HG03571 (cell line): ENCODE measurements at regions not wholly inside any gene's neighbourhood (a gene's known extent, or its start where the extent isn't known, plus 50 kb on each side); places are given as distances from the start of the nearest gene placed in this dataset.
"Not testable (repeated sequence)": the region's sequence is repeated elsewhere in the genome, so short reads cannot be mapped to it uniquely, and the experiment has no call there.

Source experiments
- ATAC-seq: cut with Tn5 transposase; IDR thresholded peaks from one replicate; pipeline ENCODE4 v1.9.1; 2021; ENCODE audit not compliant: unreplicated experiment

- no peak for ATAC-seq
Measured at GRCh38 chrY:21033363-21033762, 277.5 kb downstream of the RPS4Y2 start.

DNA sequence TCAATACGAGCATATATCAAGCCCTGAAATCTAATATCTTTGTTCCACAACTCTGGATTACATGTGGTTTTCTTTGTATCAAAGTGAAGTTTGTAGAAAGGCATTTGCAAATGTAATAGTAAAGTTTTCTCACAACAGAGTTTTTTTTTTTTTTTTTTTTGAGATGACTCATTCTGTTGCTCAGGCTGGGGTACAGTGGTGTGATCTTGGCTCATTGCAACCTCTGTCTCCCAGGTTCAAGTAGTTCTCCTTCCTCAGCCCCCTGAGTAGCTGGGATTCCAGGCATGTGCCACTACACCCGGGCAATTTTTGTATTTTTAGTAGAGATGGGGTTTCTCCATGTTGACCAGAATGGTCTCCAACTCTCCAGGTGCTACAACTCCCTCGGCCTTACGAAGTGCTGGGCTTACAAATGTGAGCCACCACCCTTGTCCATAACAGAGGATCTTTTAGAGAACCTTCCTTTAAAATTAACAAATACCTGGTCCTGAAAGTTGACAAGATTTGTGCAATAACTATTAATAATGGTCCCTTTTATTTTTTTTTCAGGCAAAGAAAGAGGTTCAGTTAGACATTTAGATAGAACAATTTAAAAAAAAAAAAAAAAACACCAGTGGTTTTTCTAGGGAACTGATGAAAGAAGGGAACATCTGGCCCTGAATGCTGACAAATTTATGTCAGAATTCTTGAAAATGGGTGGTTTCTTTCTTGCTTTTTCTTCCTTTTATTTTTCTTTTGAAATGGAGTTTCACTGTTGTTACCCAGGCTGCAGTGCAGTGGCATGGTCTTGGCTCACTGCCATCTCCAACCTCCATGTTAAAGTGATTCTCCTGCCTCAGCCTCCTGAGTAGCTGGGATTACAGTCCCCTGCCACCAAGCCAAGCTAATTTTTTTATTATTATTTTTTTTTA lies 278.5 kb downstream of the RPS4Y2 start:
- no peak for ATAC-seq

GRCh38 chrY:21037398-21037797 lies 281.5 kb downstream of the RPS4Y2 start:
- ATAC-seq: not testable (repeated sequence)

DNA sequence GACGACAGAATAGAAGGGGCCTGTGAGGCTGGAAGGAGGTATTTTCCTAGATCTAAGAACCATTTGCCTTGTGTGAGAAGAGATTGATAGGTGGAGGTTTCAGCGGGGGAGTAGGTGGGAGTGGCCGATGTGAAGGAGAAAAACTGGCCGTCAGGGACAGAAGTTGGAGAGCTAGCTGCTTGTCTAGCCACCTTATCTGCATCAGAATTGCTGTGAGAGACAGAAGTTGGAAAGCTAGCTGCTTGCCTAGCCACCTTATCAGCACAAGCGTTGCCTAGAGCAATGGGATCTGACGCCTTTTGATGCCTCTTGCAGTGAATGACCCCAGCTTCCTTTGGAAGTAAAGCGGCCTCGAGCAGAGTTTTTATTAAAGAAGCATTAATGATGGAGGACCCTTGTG lies 283.9 kb downstream of the RPS4Y2 start:
- no peak for ATAC-seq

DNA sequence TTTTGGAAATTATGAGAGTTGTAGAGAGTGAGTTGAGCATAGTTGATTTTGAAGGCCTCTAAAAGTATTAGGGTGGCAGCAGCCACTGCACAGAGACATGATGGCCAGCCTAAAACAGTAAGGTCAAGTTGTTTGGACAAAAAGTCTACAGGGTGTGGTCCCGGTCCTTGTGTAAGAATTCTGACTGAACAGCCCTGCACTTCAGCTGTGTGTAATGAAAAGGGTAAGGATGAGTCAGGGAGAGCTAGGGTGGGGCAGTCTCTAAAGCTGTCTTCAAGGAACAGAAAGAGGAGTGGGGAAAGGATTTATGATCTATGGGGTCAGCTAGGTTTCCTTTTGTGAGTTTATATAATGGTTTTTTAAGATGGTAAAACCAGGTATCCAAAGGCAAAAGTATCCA lies 284.8 kb downstream of the RPS4Y2 start:
- not testable (repeated sequence) for ATAC-seq

DNA sequence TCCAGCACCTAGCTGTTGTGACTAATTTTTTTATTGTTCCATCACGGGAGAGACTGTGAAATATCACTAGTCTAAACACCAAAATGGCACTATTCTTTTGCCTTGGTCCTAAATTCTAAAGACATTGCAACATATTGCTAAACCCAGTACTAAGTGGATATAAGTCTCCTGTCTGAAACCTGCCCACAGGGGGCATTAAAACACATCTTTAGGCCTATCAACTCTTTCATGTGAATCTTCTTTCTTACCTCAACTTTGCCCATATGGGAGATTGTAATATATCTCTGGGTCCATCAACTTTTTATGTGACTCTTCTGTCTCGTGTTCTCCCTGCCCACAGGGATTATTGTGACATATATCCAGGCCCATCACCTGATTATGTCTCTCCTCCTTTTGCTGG lies 317.2 kb downstream of the RPS4Y2 start:
- no peak for ATAC-seq

GRCh38 chrY:21073641-21074260 lies 317.8 kb downstream of the RPS4Y2 start:
- no peak for ATAC-seq

DNA sequence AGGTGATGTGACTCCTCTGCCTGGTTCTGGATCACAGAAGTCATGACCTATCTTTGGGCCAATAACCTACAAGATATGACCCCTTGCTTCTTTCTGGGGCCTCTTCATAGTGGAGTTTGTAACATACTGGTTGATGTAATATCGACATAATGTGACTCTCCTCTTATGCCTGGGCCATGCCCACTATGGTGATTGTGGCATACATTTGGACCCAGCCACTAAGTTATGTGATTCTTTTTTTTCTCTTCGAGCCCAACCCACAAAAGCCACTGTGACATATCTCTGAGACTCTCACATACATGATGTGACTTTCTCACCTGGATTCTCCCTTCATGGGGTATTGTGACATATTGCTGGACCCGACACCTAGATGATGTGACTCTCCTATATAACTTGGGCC lies 319.8 kb downstream of the RPS4Y2 start:
- no peak for ATAC-seq

DNA sequence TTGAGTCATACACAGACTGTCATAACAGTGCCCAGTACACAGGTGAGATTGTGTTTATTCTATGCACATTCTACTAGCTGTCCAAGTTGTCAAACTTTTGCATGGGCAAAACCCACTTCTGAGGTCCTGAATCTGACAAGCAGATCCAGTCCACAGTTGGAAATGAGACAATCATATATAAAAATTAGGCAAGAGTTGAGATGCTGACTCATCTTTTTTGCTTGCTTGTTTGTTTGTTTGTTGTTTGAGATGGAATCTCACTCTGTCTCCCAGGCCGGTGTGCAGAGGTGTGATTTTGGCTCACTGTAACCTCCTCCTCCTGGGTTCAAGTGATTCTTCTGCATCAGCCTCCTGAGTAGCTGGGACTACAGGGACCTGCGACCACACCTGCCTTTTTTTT lies 323.8 kb downstream of the RPS4Y2 start:
- no peak for ATAC-seq

DNA sequence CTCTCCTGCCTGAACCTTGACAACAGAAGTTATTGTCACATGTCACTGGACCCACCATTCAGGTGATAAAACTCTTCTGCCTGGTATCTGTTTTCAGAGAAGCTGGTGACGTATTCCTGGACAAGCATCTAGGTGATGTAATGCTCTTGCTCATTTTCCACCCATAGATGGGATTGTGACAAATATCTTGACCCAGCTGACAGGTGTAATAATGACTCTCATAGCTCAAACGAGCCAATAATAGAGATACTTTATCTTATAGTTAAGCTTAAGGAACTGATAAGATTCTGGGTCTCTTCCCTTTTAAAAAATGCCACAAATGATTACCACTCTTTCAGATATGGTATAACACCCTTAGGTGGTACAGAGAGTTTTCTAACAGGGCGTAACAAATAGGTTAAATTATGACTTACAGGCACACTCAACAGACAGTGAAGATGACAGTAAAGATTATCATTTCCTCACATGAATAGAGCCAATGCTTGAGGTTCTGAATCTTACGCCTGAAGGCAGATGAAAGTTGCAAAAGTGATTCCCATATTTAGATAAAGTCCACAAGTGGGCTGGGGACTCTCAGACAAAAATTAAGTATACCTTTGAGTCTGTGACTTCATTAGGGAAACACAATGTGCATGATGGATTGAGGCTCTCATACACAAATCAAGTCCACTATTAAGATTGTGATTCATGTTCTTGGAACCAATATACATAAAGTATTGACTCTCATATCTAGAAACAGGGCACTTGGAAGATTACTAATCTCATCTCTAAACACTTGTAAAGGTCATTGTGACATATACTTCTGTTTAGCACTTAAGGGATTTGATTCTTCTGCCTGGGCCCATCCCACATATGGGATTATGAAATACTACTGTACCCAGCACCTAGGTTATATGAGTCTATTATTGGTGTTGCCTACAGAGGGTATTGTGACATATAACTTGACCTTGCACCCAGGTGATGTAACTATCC lies 326.0 kb downstream of the RPS4Y2 start:
- no peak for ATAC-seq

GRCh38 chrY:21082639-21083038 lies 326.7 kb downstream of the RPS4Y2 start:
- ATAC-seq: no peak

- ATAC-seq: no peak
Measured at GRCh38 chrY:21091909-21092308, 336.0 kb downstream of the RPS4Y2 start.

DNA sequence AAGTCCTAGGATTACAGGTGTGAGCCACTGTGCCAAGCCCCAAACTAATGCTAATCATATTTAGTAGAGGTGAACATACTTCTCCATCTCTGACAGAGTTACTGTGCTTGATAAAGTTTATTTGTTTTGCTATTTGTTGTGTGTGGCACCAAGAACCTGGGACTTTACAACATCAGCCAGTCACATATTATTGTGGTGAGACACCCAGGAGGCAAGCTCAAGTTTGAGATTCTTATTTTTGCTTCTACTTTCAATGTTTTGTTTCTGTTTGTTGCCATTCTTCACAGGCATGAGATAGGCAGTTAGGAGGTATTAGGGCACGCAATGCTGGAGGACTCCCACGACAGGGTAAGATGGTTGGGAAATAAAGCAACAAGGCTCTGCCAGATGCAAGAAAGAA lies 346.6 kb downstream of the RPS4Y2 start:
- no peak for ATAC-seq

GRCh38 chrY:21103885-21104284 lies 348.0 kb downstream of the RPS4Y2 start:
- no peak for ATAC-seq

DNA sequence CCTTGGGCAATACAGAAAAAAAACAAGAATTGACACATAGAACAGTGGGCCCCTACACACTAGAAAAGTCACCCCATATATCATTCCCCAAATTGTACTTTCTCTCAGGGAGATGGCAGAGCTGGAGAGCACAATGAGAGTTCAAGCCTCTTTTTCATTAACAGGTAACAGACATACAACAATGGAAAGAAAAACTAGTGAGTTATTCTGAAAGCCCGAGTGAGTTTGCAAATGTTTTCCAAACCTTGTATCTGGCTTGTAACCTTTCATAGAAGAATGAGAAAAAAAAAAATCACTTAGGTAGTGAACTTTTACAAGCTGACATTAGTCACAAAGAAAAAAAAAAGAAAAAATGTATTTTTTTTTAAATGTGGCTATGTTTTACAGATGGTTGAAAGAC lies 349.6 kb downstream of the RPS4Y2 start:
- no peak for ATAC-seq

- no peak for ATAC-seq
Measured at GRCh38 chrY:21111313-21111712, 355.4 kb downstream of the RPS4Y2 start.

- no peak for ATAC-seq
Measured at GRCh38 chrY:21121065-21121464, 365.2 kb downstream of the RPS4Y2 start.

- ATAC-seq: no peak
Measured at GRCh38 chrY:21135591-21135990, 375.5 kb upstream of the RBMY1B start.

DNA sequence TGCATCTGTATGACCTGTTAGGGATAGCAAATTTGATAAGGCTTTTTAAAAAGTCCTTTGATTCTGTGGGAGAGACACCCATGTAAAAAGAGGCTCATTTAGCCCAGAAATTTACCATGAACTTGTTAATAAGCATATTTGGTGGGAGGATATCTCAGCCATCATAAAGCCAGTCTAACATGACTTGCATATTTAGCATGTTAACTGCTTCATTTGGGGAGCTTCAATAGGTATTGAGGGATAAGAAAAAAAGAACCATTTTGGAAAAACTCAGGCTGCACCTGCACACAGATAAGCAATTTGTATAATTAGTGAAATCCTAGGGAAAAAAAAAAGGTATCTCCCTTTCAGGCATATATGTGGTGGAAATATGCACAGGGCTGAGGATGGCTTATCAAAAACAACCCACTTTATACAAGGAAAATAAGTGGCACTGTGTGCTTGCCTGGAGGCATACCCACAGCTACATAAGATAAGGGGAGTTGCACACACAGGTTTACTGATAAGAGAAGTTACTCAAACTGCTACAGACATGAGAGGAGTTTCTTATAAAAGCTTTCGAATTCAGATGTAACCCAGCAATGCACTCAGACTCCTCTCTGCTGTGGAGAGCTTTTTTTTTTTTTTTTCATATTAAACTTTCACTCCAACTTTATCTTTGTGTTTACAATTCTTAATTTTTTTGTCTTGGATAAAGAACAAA lies 372.9 kb upstream of the RBMY1B start:
- no peak for ATAC-seq

DNA sequence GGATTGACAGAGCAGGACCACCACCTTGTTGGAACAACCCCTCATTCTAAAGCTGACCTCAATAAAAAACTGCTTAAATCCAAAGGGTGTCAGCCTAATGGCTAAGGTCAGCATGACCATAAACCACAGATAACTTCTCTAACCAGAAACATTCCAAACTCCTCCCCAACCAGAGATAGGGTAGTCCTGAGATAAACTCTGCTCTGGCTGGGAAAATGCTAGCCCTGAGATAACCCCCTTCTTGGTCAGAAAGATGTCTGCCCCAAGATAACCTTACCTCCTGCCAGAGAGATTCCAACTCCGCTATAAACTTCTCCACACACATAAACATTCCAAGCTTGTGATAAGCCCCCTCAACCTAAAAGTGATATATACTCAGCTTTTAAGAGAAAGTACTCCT lies 364.8 kb upstream of the RBMY1B start:
- no peak for ATAC-seq

DNA sequence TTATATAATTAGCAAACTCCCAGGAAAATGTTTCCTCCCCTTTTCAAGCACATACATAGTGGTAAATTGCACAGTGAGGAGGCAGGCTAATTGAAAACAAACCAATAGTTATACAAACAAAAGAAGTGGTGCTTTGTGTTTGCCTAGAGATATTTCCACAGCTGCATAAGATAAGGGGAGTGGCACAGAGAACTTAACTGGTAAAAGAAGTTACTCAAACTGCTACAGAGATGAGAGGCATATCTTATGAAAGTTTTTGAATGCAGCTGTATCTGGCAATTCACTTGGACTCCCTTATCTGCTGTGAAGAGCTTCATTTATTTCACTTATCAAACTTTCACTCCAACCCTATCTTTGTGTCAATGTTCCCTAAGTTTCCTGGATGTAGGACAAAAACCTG lies 361.2 kb upstream of the RBMY1B start:
- no peak for ATAC-seq
